ENCODE measurements at regions not wholly inside any gene's neighbourhood (a gene's known extent, or its start where the extent isn't known, plus 50 kb on each side); places are given as distances from the start of the nearest gene placed in this dataset.

- no peak for ATAC-seq
- TF ChIP-seq, protein P1, sequence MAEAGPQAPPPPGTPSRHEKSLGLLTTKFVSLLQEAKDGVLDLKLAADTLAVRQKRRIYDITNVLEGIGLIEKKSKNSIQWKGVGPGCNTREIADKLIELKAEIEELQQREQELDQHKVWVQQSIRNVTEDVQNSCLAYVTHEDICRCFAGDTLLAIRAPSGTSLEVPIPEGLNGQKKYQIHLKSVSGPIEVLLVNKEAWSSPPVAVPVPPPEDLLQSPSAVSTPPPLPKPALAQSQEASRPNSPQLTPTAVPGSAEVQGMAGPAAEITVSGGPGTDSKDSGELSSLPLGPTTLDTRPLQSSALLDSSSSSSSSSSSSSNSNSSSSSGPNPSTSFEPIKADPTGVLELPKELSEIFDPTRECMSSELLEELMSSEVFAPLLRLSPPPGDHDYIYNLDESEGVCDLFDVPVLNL (CRISPR knock-in tag; IDR thresholded peaks at IDR 0.05; ENCODE audit: borderline replicate concordance, low read depth), result no peak
- TF ChIP-seq CREM (CRISPR knock-in tag; IDR thresholded peaks at IDR 0.05), result no peak
- TF ChIP-seq, protein P2, sequence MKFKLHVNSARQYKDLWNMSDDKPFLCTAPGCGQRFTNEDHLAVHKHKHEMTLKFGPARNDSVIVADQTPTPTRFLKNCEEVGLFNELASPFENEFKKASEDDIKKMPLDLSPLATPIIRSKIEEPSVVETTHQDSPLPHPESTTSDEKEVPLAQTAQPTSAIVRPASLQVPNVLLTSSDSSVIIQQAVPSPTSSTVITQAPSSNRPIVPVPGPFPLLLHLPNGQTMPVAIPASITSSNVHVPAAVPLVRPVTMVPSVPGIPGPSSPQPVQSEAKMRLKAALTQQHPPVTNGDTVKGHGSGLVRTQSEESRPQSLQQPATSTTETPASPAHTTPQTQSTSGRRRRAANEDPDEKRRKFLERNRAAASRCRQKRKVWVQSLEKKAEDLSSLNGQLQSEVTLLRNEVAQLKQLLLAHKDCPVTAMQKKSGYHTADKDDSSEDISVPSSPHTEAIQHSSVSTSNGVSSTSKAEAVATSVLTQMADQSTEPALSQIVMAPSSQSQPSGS (CRISPR knock-in tag; IDR thresholded peaks at IDR 0.05; ENCODE audit: borderline replicate concordance, low read depth), result no peak
- no peak for TF ChIP-seq ZNF671 (CRISPR knock-in tag; IDR thresholded peaks at IDR 0.05)
- TF ChIP-seq SMAD4 (CRISPR knock-in tag; IDR thresholded peaks at IDR 0.05), result no peak
- TF ChIP-seq ATF1 (CRISPR knock-in tag; IDR thresholded peaks at IDR 0.05), result no peak
- TF ChIP-seq E2F5 (CRISPR knock-in tag; IDR thresholded peaks at IDR 0.05), result no peak
- TF ChIP-seq, protein P3, sequence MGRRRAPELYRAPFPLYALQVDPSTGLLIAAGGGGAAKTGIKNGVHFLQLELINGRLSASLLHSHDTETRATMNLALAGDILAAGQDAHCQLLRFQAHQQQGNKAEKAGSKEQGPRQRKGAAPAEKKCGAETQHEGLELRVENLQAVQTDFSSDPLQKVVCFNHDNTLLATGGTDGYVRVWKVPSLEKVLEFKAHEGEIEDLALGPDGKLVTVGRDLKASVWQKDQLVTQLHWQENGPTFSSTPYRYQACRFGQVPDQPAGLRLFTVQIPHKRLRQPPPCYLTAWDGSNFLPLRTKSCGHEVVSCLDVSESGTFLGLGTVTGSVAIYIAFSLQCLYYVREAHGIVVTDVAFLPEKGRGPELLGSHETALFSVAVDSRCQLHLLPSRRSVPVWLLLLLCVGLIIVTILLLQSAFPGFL (CRISPR knock-in tag; IDR thresholded peaks at IDR 0.05; ENCODE audit: borderline replicate concordance), result no peak
- TF ChIP-seq ZNF138 (CRISPR knock-in tag; conservative IDR thresholded peaks at IDR 0.05), result no peak
- TF ChIP-seq ATF3 (CRISPR knock-in tag; conservative IDR thresholded peaks at IDR 0.05), result no peak
- no peak for TF ChIP-seq ZBTB21 (CRISPR knock-in tag; IDR thresholded peaks at IDR 0.05; ENCODE audit: borderline replicate concordance)
- TF ChIP-seq, protein P4, sequence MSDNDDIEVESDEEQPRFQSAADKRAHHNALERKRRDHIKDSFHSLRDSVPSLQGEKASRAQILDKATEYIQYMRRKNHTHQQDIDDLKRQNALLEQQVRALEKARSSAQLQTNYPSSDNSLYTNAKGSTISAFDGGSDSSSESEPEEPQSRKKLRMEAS (CRISPR knock-in tag; IDR thresholded peaks at IDR 0.05), result no peak
- TF ChIP-seq, protein P5, sequence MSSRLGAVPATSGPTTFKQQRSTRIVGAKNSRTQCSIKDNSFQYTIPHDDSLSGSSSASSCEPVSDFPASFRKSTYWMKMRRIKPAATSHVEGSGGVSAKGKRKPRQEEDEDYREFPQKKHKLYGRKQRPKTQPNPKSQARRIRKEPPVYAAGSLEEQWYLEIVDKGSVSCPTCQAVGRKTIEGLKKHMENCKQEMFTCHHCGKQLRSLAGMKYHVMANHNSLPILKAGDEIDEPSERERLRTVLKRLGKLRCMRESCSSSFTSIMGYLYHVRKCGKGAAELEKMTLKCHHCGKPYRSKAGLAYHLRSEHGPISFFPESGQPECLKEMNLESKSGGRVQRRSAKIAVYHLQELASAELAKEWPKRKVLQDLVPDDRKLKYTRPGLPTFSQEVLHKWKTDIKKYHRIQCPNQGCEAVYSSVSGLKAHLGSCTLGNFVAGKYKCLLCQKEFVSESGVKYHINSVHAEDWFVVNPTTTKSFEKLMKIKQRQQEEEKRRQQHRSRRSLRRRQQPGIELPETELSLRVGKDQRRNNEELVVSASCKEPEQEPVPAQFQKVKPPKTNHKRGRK (CRISPR knock-in tag; IDR thresholded peaks at IDR 0.05; ENCODE audit: borderline replicate concordance), result no peak
- TF ChIP-seq ZNF121 (CRISPR knock-in tag; IDR thresholded peaks at IDR 0.05), result no peak
- TF ChIP-seq, protein P6, sequence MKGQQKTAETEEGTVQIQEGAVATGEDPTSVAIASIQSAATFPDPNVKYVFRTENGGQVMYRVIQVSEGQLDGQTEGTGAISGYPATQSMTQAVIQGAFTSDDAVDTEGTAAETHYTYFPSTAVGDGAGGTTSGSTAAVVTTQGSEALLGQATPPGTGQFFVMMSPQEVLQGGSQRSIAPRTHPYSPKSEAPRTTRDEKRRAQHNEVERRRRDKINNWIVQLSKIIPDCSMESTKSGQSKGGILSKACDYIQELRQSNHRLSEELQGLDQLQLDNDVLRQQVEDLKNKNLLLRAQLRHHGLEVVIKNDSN (CRISPR knock-in tag; IDR thresholded peaks at IDR 0.05), result no peak
- TF ChIP-seq STAT6 (CRISPR knock-in tag; conservative IDR thresholded peaks at IDR 0.05; ENCODE audit: low read depth), result no peak
- no peak for TF ChIP-seq SOX15 (CRISPR knock-in tag; IDR thresholded peaks at IDR 0.05)
- no peak for TF ChIP-seq IRF2 (CRISPR knock-in tag; IDR thresholded peaks at IDR 0.05; ENCODE audit: borderline replicate concordance, low read depth)
Measured at GRCh38 chr12:127717278-127717677, 549.7 kb upstream of the TMEM132C start.

More at GRCh38 chr12:127717278-127717677, 549.7 kb upstream of the TMEM132C start:
- ChIA-PET POLR2A (no interaction called here), CTCF (no interaction called here)
- Mint-ChIP-seq H3K27ac (no peak overlapping the region), H3K36me3 (peaks cover 48% of the 10 kb centered on the region), H3K4me1 (peaks cover 7% of the 10 kb centered on the region), H3K9me3 (peaks cover 54% of the 10 kb centered on the region), H3K4me3 (no peak overlapping the region), H3K27me3 (ENCODE audit: low read depth) (no peaks in the 10 kb centered on the region; the same call in 1 of the 2 replicates)
- no peak for DNase-seq (ENCODE audit: low spot score)
